Natural killer cell treated with Interleukin-12 subunit alpha and Interleukin-12 subunit beta and Interleukin-15 and Interleukin-18, amount 100 ng/mL, for 72 hours (primary cell): ENCODE measurements at regions not wholly inside any gene's neighbourhood (a gene's known extent, or its start where the extent isn't known, plus 50 kb on each side); places are given as distances from the start of the nearest gene placed in this dataset.
"Not testable (repeated sequence)": the region's sequence is repeated elsewhere in the genome, so short reads cannot be mapped to it uniquely, and the experiment has no call there.

Experiments
- ATAC-seq, 2 donors: fragments of 150-1000 bp; cut with Tn5 transposase in 1 of 2; sonication (Bioruptor Pico), chemical (Tn5 transposase) in 1 of 2; 2 replicates each; pipeline ENCODE4 v1.10.0; 2021
- DNase-seq: peaks from one replicate; pipeline ENCODE4 v3.0.0; 2022; ENCODE audit warnings: low spot score
- H3K27ac Mint-ChIP-seq, 2 donors: 1 replicate in 1 of 2; 2 replicates in 1 of 2; pipeline ENCODE4 v1.8.0; 2022; ENCODE audit warnings: mixed read lengths in 2 of 2, mild to moderate bottlenecking in 1 of 2, moderate library complexity in 1 of 2
- H3K27me3 Mint-ChIP-seq, 2 donors: 1 replicate in 1 of 2; 2 replicates in 1 of 2; pipeline ENCODE4 v1.8.0; 2022; ENCODE audit warnings: mixed read lengths in 2 of 2
- H3K36me3 Mint-ChIP-seq: one replicate; pipeline ENCODE4 v1.8.0; 2022; ENCODE audit warnings: mixed read lengths
- H3K4me1 Mint-ChIP-seq, 2 donors: 1 replicate in 1 of 2; 2 replicates in 1 of 2; pipeline ENCODE4 v1.8.0; 2022; ENCODE audit warnings: low read depth in 2 of 2, mixed read lengths in 2 of 2, mild to moderate bottlenecking in 1 of 2
- H3K4me3 Mint-ChIP-seq: one replicate; pipeline ENCODE4 v1.8.0; 2022; ENCODE audit warnings: mixed read lengths
- H3K9me3 Mint-ChIP-seq: 2 replicates; pipeline ENCODE4 v1.8.0; 2022; ENCODE audit warnings: mixed read lengths

GRCh38 chr1:148049115-148049496 is 103.0 kb downstream of the NBPF11 start:
- not testable (repeated sequence) for DNase-seq, H3K27me3 Mint-ChIP-seq, ATAC-seq, H3K27ac Mint-ChIP-seq, H3K9me3 Mint-ChIP-seq, H3K36me3 Mint-ChIP-seq, H3K4me1 Mint-ChIP-seq
- peak overlapping the region; percentile 68 for H3K4me3 Mint-ChIP-seq

GRCh38 chr1:148048423-148049114 is 103.5 kb downstream of the NBPF11 start:
- not testable (repeated sequence) for H3K9me3 Mint-ChIP-seq, H3K4me1 Mint-ChIP-seq, H3K36me3 Mint-ChIP-seq, ATAC-seq, H3K27me3 Mint-ChIP-seq, DNase-seq
- peak overlapping the region; percentile 68 for H3K4me3 Mint-ChIP-seq
- H3K27ac Mint-ChIP-seq, result peak overlapping the region in 1 of 2 donors; percentile 67

DNA sequence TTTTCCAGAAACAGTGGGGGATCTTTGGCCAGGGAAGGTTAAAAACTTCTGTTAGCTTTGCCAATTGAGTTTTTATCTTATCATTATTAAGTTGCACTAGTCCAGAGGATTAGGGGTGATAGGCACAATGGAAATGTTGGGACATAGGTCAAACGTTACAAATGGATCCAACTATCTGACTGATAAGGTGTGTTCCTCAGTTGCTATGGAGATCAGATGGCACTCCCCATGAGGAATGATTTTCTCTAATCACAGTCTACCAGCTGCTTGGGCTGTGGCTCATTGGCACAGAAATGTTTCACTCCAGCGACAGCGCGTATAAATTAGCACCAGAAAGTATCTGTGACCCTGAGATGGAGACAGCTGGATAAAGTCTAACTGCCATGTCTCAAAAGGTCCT is 106.2 kb downstream of the NBPF11 start:
- not testable (repeated sequence) for ATAC-seq, H3K27me3 Mint-ChIP-seq, H3K27ac Mint-ChIP-seq, H3K36me3 Mint-ChIP-seq, H3K9me3 Mint-ChIP-seq, H3K4me1 Mint-ChIP-seq, H3K4me3 Mint-ChIP-seq, DNase-seq

DNA sequence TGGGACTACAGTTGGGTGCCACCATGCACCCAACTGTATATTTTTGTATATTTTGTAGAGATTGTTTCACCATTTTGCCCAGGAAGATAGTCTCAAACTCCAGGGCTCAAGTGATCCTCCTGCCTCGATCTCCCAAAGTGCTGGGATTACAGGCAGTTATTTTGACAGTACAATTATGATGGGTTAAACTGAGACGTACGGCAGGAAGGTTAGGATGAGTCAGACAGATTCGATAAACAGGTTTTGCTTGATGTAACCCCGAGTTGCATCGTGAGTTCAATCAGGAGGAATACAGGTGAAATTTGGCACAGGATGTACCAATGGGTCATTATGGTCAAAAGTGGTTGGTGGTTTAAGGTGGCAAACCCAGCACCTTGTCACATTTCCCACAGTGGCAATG is 107.6 kb downstream of the NBPF11 start:
- ATAC-seq, H3K27ac Mint-ChIP-seq, H3K9me3 Mint-ChIP-seq, H3K36me3 Mint-ChIP-seq, H3K27me3 Mint-ChIP-seq, H3K4me1 Mint-ChIP-seq, H3K4me3 Mint-ChIP-seq, DNase-seq: not testable (repeated sequence)
